Prostate gland (tissue), 2 donors: ENCODE measurements at regions not wholly inside any gene's neighbourhood (a gene's known extent, or its start where the extent isn't known, plus 50 kb on each side); places are given as distances from the start of the nearest gene placed in this dataset.

Source experiments
- POLR2A ChIP-seq: fragments of 450-650 bp; IDR thresholded peaks from one replicate; pipeline ENCODE4 v1.6.1; 2016; ENCODE audit warnings: antibody characterized with exemption, mild to moderate bottlenecking
- POLR2AphosphoS5 ChIP-seq: sonication (generic); formaldehyde crosslinking; IDR thresholded peaks from one replicate; pipeline ENCODE4 v1.6.1; 2017; ENCODE audit warnings: antibody characterized with exemption
- TF ChIP-seq, protein P1 (sequence below), 4 experiments: fragments of 200-600 bp in 2 of 4; fragments of 450-650 bp in 2 of 4; sonication (generic) in 2 of 4; IDR thresholded peaks; 1 replicate in 3 of 4; 2 replicates in 1 of 4; pipeline ENCODE4 v1.5.1; 2016 to 2019; ENCODE audit warnings: antibody characterized with exemption in 4 of 4, mild to moderate bottlenecking in 2 of 4, moderate library complexity in 2 of 4

DNA sequence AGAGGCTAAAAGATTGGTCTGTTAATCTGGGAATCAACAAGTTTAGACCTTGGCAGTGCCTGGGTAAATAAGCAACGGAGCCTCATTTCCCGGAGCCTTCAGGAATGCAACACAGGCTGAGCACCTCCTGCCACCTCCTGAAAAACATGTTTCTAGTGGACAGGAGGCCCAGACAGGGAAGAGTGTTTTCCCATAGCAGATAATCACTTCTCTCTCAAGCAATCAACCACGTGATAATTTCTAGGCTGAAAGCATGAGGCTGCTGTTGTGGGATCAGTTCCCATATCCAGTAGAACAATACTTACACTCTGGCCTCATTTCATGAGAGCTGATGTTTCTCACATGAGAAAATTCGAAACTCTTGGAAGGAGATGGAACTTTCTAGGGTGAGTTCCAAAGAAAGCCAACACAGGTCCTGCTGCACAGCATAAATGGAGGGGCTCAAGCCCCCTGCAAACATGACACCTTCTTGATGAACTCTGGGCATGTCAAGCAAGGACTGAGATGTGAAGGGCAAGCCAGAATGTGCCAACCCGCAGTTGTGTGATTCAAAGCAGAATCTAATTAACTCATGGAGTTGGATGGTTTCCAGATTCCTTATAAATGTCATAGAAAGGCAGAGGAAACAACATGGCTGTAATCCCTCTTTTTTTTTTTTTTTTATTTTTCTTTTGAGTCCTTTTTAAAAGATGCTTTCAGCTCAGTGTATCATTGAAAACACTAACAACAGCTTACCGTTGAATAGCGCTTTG is 228.5 kb upstream of the SESN3 start:
- TF ChIP-seq, protein P1, sequence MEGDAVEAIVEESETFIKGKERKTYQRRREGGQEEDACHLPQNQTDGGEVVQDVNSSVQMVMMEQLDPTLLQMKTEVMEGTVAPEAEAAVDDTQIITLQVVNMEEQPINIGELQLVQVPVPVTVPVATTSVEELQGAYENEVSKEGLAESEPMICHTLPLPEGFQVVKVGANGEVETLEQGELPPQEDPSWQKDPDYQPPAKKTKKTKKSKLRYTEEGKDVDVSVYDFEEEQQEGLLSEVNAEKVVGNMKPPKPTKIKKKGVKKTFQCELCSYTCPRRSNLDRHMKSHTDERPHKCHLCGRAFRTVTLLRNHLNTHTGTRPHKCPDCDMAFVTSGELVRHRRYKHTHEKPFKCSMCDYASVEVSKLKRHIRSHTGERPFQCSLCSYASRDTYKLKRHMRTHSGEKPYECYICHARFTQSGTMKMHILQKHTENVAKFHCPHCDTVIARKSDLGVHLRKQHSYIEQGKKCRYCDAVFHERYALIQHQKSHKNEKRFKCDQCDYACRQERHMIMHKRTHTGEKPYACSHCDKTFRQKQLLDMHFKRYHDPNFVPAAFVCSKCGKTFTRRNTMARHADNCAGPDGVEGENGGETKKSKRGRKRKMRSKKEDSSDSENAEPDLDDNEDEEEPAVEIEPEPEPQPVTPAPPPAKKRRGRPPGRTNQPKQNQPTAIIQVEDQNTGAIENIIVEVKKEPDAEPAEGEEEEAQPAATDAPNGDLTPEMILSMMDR (IDR thresholded peaks at IDR 0.05) = no peak
- TF ChIP-seq POLR2A = no peak
- peak; percentile 58 for TF ChIP-seq POLR2AphosphoS5
